ENCODE measurements at regions not wholly inside any gene's neighbourhood (a gene's known extent, or its start where the extent isn't known, plus 50 kb on each side); places are given as distances from the start of the nearest gene placed in this dataset.
"Not testable (repeated sequence)": the region's sequence is repeated elsewhere in the genome, so short reads cannot be mapped to it uniquely, and the experiment has no call there.

DNA sequence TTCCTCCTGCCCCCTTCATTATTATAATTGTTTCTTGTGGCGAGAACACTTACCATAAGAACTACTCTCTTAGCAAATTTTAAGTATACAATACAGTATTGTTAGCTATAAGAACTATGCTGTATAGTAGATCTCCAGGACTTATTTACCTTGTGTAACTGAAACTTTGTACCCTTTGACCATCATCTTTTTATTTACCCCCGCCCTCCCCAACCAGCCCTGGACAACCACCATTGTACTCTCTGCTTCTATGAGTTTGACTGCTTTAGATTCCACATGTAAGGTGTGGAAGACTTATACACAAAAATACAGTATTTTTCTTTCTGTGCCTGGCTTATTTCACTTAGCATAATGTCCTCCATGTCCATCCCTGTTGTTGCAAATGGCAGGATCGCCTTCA lies 161.1 kb downstream of the PHF8 start:
- Histone ChIP-seq H2AFZ (ENCODE audit: insufficient read depth, low read depth, low read length, poor library complexity, severe bottlenecking) (no peak overlapping the region), H3K9ac (ENCODE audit: insufficient read depth, low read length, poor library complexity, severe bottlenecking) (no peak overlapping the region), H3K79me2 (ENCODE audit: insufficient read depth, low read length) (no peaks in the 10 kb centered on the region), H3K4me2 (replicated peaks; ENCODE audit: extremely low read depth, low read length, poor library complexity, severe bottlenecking) (no peak overlapping the region), H3K27me3 (ENCODE audit: control insufficient read depth in 2 of 2, insufficient read depth in 2 of 2, low read length in 2 of 2) (no peaks in the 10 kb centered on the region), H3K9me3 (replicated peaks in 1 of 2; ENCODE audit: control insufficient read depth in 1 of 2, insufficient read depth in 1 of 2, low read length in 2 of 2) (peaks cover 0 to 4% of the 10 kb centered on the region in 2 donors), H3K27ac (ENCODE audit: low read depth in 1 of 2, low read length in 2 of 2) (no peak overlapping the region), H3K4me1 (ENCODE audit: control insufficient read depth in 1 of 2, insufficient read depth in 2 of 2, low read length in 2 of 2) (no peaks in the 10 kb centered on the region), H3K36me3 (replicated peaks in 1 of 2; ENCODE audit: control insufficient read depth in 1 of 2, insufficient read depth in 2 of 2, low read length in 2 of 2) (no peaks in the 10 kb centered on the region), H4K20me1 (ENCODE audit: insufficient read depth, low read length) (no peaks in the 10 kb centered on the region), H3K4me3 (replicated peaks in 1 of 3; ENCODE audit: low read depth in 2 of 3, low read length in 3 of 3) (no peak overlapping the region)
- Mint-ChIP-seq H3K27ac (no peak overlapping the region), H3K4me1 (no peaks in the 10 kb centered on the region), H3K36me3 (no peaks in the 10 kb centered on the region), H3K27me3 (ENCODE audit: low read depth in 3 of 3) (peaks cover 2 to 7% (median 4%) of the 10 kb centered on the region in 3 donors), H3K9me3 (peaks cover 0 to 12% (median 4%) of the 10 kb centered on the region in 7 donors), H3K4me3 (no peak overlapping the region)
- WGBS (ENCODE audit: insufficient coverage): no CpG with 5 or more reads among the region's 3 CpGs
- TF ChIP-seq, protein P1, sequence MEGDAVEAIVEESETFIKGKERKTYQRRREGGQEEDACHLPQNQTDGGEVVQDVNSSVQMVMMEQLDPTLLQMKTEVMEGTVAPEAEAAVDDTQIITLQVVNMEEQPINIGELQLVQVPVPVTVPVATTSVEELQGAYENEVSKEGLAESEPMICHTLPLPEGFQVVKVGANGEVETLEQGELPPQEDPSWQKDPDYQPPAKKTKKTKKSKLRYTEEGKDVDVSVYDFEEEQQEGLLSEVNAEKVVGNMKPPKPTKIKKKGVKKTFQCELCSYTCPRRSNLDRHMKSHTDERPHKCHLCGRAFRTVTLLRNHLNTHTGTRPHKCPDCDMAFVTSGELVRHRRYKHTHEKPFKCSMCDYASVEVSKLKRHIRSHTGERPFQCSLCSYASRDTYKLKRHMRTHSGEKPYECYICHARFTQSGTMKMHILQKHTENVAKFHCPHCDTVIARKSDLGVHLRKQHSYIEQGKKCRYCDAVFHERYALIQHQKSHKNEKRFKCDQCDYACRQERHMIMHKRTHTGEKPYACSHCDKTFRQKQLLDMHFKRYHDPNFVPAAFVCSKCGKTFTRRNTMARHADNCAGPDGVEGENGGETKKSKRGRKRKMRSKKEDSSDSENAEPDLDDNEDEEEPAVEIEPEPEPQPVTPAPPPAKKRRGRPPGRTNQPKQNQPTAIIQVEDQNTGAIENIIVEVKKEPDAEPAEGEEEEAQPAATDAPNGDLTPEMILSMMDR (IDR thresholded peaks at IDR 0.05): no peak
- no peak for DNase-seq
- intact Hi-C loops (cut with micrococcal nuclease): no loop called here

DNA sequence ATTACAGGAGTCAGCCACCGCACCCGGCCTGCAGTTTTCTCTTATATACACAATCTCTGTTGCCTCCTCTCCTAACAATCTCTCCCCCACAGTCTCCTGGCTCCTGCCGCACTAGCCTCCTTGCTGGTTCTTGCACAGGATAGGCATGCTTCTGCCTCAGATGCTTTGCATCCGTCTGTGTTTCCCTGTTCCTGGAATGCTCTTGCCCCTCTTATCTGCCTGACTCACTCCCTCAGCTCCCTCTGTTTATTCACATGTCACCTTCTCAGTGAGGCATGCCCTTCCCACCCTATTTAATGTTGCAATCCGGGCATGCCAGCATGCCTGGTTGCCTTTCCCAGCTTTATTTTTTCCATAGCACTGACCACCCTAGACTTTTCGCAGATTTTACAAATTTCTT lies 161.9 kb downstream of the PHF8 start:
- no peak overlapping the region for H3K9ac ChIP-seq (ENCODE audit: insufficient read depth, low read length, poor library complexity, severe bottlenecking)
- H3K27me3 Mint-ChIP-seq (ENCODE audit: low read depth in 3 of 3): peaks cover 2 to 7% (median 4%) of the 10 kb centered on the region in 3 donors
- no peaks in the 10 kb centered on the region for H3K36me3 Mint-ChIP-seq
- peaks cover under 1 to 3% of the 10 kb centered on the region in 2 donors for H3K9me3 ChIP-seq (replicated peaks in 1 of 2; ENCODE audit: control insufficient read depth in 1 of 2, insufficient read depth in 1 of 2, low read length in 2 of 2)
- H3K4me1 ChIP-seq (ENCODE audit: control insufficient read depth in 1 of 2, insufficient read depth in 2 of 2, low read length in 2 of 2): no peaks in the 10 kb centered on the region
- H3K4me3 ChIP-seq (replicated peaks in 1 of 3; ENCODE audit: low read depth in 2 of 3, low read length in 3 of 3): no peak overlapping the region
- H3K4me1 Mint-ChIP-seq: no peaks in the 10 kb centered on the region
- no peaks in the 10 kb centered on the region for H3K79me2 ChIP-seq (ENCODE audit: insufficient read depth, low read length)
- no peaks in the 10 kb centered on the region for H4K20me1 ChIP-seq (ENCODE audit: insufficient read depth, low read length)
- no peak overlapping the region for H3K27ac ChIP-seq (ENCODE audit: low read depth in 1 of 2, low read length in 2 of 2)
- no peak for DNase-seq
- H2AFZ ChIP-seq (ENCODE audit: insufficient read depth, low read depth, low read length, poor library complexity, severe bottlenecking): no peak overlapping the region
- peaks cover under 1 to 13% (median 5%) of the 10 kb centered on the region in 7 donors for H3K9me3 Mint-ChIP-seq
- no peak overlapping the region for H3K4me3 Mint-ChIP-seq
- 100% methylated on average over 1 of the region's 6 CpGs for WGBS (ENCODE audit: insufficient coverage)
- H3K27me3 ChIP-seq (ENCODE audit: control insufficient read depth in 2 of 2, insufficient read depth in 2 of 2, low read length in 2 of 2): no peaks in the 10 kb centered on the region
- no peak overlapping the region for H3K27ac Mint-ChIP-seq
- TF ChIP-seq, protein P1 (IDR thresholded peaks at IDR 0.05): no peak
- no peaks in the 10 kb centered on the region for H3K36me3 ChIP-seq (replicated peaks in 1 of 2; ENCODE audit: control insufficient read depth in 1 of 2, insufficient read depth in 2 of 2, low read length in 2 of 2)
- no peak overlapping the region for H3K4me2 ChIP-seq (replicated peaks; ENCODE audit: extremely low read depth, low read length, poor library complexity, severe bottlenecking)
- intact Hi-C loops (cut with micrococcal nuclease): no loop called here

DNA sequence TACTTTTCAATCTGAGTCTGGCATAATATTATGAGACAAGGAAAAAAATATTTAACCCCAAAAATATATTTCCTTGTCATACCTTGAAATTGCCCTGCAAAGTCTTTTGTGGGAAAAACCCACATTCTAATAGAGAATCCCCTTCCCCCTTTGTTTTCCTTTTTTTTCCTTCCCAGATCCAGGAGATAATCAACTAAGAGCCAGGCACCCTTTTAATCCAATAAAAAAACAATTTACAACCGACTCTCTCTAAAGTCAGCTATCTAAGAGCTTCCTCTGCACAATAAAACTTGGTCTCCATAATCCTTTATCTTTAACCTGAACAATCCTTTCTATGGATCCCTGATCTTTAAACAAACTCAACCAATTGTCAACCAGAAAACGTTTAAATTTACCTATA lies 163.5 kb downstream of the PHF8 start:
- H3K27me3 ChIP-seq (ENCODE audit: control insufficient read depth in 2 of 2, insufficient read depth in 2 of 2, low read length in 2 of 2); H2AFZ ChIP-seq (ENCODE audit: insufficient read depth, low read depth, low read length, poor library complexity, severe bottlenecking); H3K9ac ChIP-seq (ENCODE audit: insufficient read depth, low read length, poor library complexity, severe bottlenecking); H3K36me3 Mint-ChIP-seq; H3K4me3 ChIP-seq (replicated peaks in 1 of 3; ENCODE audit: low read depth in 2 of 3, low read length in 3 of 3); H4K20me1 ChIP-seq (ENCODE audit: insufficient read depth, low read length); H3K27me3 Mint-ChIP-seq (ENCODE audit: low read depth in 3 of 3); H3K9me3 ChIP-seq (replicated peaks in 1 of 2; ENCODE audit: control insufficient read depth in 1 of 2, insufficient read depth in 1 of 2, low read length in 2 of 2); intact Hi-C loops (cut with micrococcal nuclease); H3K27ac ChIP-seq (ENCODE audit: low read depth in 1 of 2, low read length in 2 of 2); H3K4me1 ChIP-seq (ENCODE audit: control insufficient read depth in 1 of 2, insufficient read depth in 2 of 2, low read length in 2 of 2); H3K4me2 ChIP-seq (replicated peaks; ENCODE audit: extremely low read depth, low read length, poor library complexity, severe bottlenecking); H3K4me3 Mint-ChIP-seq; H3K4me1 Mint-ChIP-seq; H3K79me2 ChIP-seq (ENCODE audit: insufficient read depth, low read length); H3K36me3 ChIP-seq (replicated peaks in 1 of 2; ENCODE audit: control insufficient read depth in 1 of 2, insufficient read depth in 2 of 2, low read length in 2 of 2); DNase-seq; H3K27ac Mint-ChIP-seq: not testable (repeated sequence)
- WGBS (ENCODE audit: insufficient coverage): no CpG with 5 or more reads among the region's 2 CpGs
- peaks cover 3 to 12% (median 9%) of the 10 kb centered on the region in 7 donors for H3K9me3 Mint-ChIP-seq

All from CD14-positive monocyte (primary cell).